ENCODE measurements at regions not wholly inside any gene's neighbourhood (a gene's known extent, or its start where the extent isn't known, plus 50 kb on each side); places are given as distances from the start of the nearest gene placed in this dataset.

- DNase-seq (ENCODE audit: low read depth in 2 of 2) = no peak
Observed at GRCh38 chr12:89256060-89256459, 96.2 kb downstream of the DUSP6 start.

GRCh38 chr12:89253488-89253887 is 98.8 kb downstream of the DUSP6 start:
- no peak for DNase-seq (ENCODE audit: low read depth in 2 of 2)

- DNase-seq (ENCODE audit: low read depth in 2 of 2) = no peak
Observed at GRCh38 chr12:89252284-89252683, 100.0 kb downstream of the DUSP6 start.

- DNase-seq (ENCODE audit: low read depth in 2 of 2) = no peak
Observed at GRCh38 chr12:89251342-89252271, 100.7 kb downstream of the DUSP6 start.

- DNase-seq (ENCODE audit: low read depth in 2 of 2) = no peak
Observed at GRCh38 chr12:89250636-89251035, 101.7 kb downstream of the DUSP6 start.

GRCh38 chr12:89250213-89250612 is 102.1 kb downstream of the DUSP6 start:
- DNase-seq (ENCODE audit: low read depth in 2 of 2) = no peak

GRCh38 chr12:89247967-89248366 is 104.3 kb downstream of the DUSP6 start:
- no peak for DNase-seq (ENCODE audit: low read depth in 2 of 2)

GRCh38 chr12:89247541-89247942 is 104.8 kb downstream of the DUSP6 start:
- DNase-seq (ENCODE audit: low read depth in 2 of 2) = no peak

- no peak for DNase-seq (ENCODE audit: low read depth in 2 of 2)
Observed at GRCh38 chr12:89245090-89245489, 107.2 kb downstream of the DUSP6 start.

GRCh38 chr12:89244536-89244935 is 107.8 kb downstream of the DUSP6 start:
- DNase-seq (ENCODE audit: low read depth in 2 of 2) = no peak

GRCh38 chr12:89243771-89244170 is 108.5 kb downstream of the DUSP6 start:
- DNase-seq (ENCODE audit: low read depth in 2 of 2) = no peak

- DNase-seq (ENCODE audit: low read depth in 2 of 2) = no peak
Observed at GRCh38 chr12:89239534-89239933, 112.8 kb downstream of the DUSP6 start.

GRCh38 chr12:89238593-89238992 is 113.7 kb downstream of the DUSP6 start:
- DNase-seq (ENCODE audit: low read depth in 2 of 2) = no peak

- DNase-seq (ENCODE audit: low read depth in 2 of 2) = no peak
Observed at GRCh38 chr12:89237763-89238162, 114.5 kb downstream of the DUSP6 start.

GRCh38 chr12:89236748-89237383 is 115.4 kb downstream of the DUSP6 start:
- DNase-seq (ENCODE audit: low read depth in 2 of 2) = no peak

- no peak for DNase-seq (ENCODE audit: low read depth in 2 of 2)
Observed at GRCh38 chr12:89236237-89236636, 116.1 kb downstream of the DUSP6 start.

- no peak for DNase-seq (ENCODE audit: low read depth in 2 of 2)
Observed at GRCh38 chr12:89235189-89235993, 116.9 kb downstream of the DUSP6 start.

GRCh38 chr12:89234324-89235114 is 117.8 kb downstream of the DUSP6 start:
- DNase-seq (ENCODE audit: low read depth in 2 of 2) = no peak

GRCh38 chr12:89231686-89232085 is 120.6 kb downstream of the DUSP6 start:
- DNase-seq (ENCODE audit: low read depth in 2 of 2) = no peak

GRCh38 chr12:89230376-89231315 is 121.7 kb downstream of the DUSP6 start:
- no peak for DNase-seq (ENCODE audit: low read depth in 2 of 2)
